ENCODE measurements at regions not wholly inside any gene's neighbourhood (a gene's known extent, or its start where the extent isn't known, plus 50 kb on each side); places are given as distances from the start of the nearest gene placed in this dataset.

DNA sequence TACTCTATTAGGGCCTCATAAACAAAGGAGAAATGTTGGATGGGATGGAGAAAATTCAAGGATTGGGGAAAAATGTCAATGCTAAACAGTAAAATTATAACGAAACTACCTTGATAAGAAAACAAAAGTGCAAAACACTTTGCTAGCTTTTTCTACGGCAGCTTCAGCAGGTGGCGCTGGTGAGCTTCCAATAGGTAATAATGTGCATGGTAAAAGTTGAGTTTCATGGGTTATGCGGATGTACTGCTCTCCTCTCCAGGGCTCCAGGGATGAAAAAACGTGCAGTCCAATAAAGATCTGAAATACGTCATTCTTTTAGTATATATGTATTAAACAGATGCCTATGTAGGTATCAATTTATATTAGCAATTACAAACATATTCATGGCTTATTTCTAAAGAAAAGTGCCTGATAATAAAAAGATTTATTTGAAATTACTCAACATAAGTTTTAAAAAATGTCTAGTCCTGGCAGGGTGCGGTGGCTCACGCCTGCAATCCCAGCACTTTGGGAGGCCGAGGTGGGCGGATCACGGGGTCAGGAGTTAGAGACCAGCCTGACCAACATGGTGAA, 239.6 kb downstream of the GRXCR1 start:
- no peaks in the 10 kb centered on the region for H3K9me3 Mint-ChIP-seq
- H3K27ac Mint-ChIP-seq: peak overlapping the region in 2 of 3 experiments; percentile 9 to 54
- H3K36me3 Mint-ChIP-seq (ENCODE audit: low read depth): no peaks in the 10 kb centered on the region
- H3K4me3 Mint-ChIP-seq: peak overlapping the region in 2 of 3 experiments; percentile 19 to 33
- TF ChIP-seq, protein P1, sequence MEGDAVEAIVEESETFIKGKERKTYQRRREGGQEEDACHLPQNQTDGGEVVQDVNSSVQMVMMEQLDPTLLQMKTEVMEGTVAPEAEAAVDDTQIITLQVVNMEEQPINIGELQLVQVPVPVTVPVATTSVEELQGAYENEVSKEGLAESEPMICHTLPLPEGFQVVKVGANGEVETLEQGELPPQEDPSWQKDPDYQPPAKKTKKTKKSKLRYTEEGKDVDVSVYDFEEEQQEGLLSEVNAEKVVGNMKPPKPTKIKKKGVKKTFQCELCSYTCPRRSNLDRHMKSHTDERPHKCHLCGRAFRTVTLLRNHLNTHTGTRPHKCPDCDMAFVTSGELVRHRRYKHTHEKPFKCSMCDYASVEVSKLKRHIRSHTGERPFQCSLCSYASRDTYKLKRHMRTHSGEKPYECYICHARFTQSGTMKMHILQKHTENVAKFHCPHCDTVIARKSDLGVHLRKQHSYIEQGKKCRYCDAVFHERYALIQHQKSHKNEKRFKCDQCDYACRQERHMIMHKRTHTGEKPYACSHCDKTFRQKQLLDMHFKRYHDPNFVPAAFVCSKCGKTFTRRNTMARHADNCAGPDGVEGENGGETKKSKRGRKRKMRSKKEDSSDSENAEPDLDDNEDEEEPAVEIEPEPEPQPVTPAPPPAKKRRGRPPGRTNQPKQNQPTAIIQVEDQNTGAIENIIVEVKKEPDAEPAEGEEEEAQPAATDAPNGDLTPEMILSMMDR (IDR thresholded peaks at IDR 0.05; ENCODE audit: unreplicated experiment in 3 of 3): peak; percentile 85 to 93 (median 87)
- H3K4me1 Mint-ChIP-seq: no peaks in the 10 kb centered on the region
- no peaks in the 10 kb centered on the region for H3K27me3 Mint-ChIP-seq (ENCODE audit: low read depth)

DNA sequence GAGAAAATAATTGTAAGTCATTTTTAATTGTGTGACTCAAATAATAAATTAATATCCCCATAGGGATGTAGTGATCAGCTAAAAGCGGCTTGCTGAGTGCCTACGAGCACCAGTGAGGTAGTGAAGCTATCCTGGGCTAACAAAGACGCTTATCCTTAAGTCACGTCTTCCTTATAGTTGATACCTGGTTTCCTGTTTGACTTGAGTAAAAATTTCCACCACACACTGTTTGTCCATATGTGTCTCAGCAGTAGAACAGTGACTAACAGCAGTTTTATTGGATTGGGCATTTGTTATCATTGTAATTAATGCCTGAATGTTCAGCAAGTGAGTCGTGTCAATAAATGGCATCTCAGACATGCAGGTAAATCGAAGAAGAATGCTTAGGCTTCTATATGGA, 241.1 kb downstream of the GRXCR1 start:
- Mint-ChIP-seq H3K4me1 (no peaks in the 10 kb centered on the region), H3K4me3 (no peak overlapping the region), H3K9me3 (peaks cover 7% of the 10 kb centered on the region), H3K36me3 (ENCODE audit: low read depth) (no peaks in the 10 kb centered on the region), H3K27me3 (ENCODE audit: low read depth) (no peaks in the 10 kb centered on the region), H3K27ac (no peak overlapping the region)
- TF ChIP-seq, protein P1 (IDR thresholded peaks at IDR 0.05; ENCODE audit: unreplicated experiment in 3 of 3): no peak

DNA sequence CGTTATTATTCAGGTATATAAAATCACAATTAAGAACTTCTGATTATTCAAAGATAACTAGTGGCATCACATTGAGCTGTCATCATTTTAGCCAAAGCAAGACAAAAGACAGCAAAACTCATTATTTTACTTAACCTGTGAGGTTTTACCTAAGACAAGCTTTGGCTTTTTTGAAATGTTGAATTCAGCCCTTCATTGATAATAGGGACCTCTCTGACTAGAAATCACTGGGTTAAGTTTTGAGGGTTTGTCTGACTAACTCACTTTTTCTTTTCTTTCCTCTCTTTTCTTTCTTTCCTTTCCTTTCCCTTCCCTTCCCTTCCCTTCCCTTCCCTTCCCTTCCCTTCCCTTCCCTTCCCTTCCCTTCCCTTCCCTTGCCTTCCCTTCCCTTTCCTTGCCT, 244.2 kb downstream of the GRXCR1 start:
- H3K36me3 Mint-ChIP-seq (ENCODE audit: low read depth): no peaks in the 10 kb centered on the region
- peaks cover 11% of the 10 kb centered on the region for H3K9me3 Mint-ChIP-seq
- H3K4me3 Mint-ChIP-seq: no peak overlapping the region
- H3K27me3 Mint-ChIP-seq (ENCODE audit: low read depth): no peaks in the 10 kb centered on the region
- TF ChIP-seq, protein P1 (IDR thresholded peaks at IDR 0.05; ENCODE audit: unreplicated experiment in 3 of 3): no peak
- no peak overlapping the region for H3K27ac Mint-ChIP-seq
- no peaks in the 10 kb centered on the region for H3K4me1 Mint-ChIP-seq

GRCh38 chr4:43146198-43146597, 253.7 kb downstream of the GRXCR1 start:
- H3K4me1 Mint-ChIP-seq: no peaks in the 10 kb centered on the region
- TF ChIP-seq, protein P1 (IDR thresholded peaks at IDR 0.05; ENCODE audit: unreplicated experiment in 3 of 3): no peak
- no peak overlapping the region for H3K4me3 Mint-ChIP-seq
- H3K27ac Mint-ChIP-seq: no peak overlapping the region
- H3K27me3 Mint-ChIP-seq (ENCODE audit: low read depth): no peaks in the 10 kb centered on the region
- no peaks in the 10 kb centered on the region for H3K36me3 Mint-ChIP-seq (ENCODE audit: low read depth)
- no peaks in the 10 kb centered on the region for H3K9me3 Mint-ChIP-seq

DNA sequence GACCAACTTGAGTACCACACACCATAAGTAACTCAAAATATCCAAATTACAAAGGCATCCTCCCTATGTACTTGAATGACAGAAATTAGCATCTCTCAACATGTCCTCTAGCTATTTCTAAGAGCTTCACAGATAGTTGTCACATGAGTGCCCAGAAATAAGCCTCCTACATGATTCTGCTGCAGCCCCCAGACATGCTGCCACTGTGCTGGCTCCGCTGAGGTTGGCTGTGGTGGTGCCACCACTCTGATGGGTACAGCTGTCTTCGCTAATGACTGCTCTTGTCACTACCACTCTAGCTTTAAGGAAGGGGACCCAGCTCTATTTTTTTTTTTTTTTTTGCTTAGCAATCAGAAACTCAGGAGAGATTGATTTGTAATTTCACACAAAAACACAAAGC, 256.0 kb downstream of the GRXCR1 start:
- TF ChIP-seq, protein P1 (IDR thresholded peaks at IDR 0.05; ENCODE audit: unreplicated experiment in 3 of 3): no peak
- Mint-ChIP-seq H3K36me3 (ENCODE audit: low read depth) (no peaks in the 10 kb centered on the region), H3K9me3 (peaks cover 6% of the 10 kb centered on the region), H3K4me3 (no peak overlapping the region), H3K27ac (no peak overlapping the region), H3K4me1 (no peaks in the 10 kb centered on the region), H3K27me3 (ENCODE audit: low read depth) (no peaks in the 10 kb centered on the region)

GRCh38 chr4:43163101-43163792, 270.7 kb downstream of the GRXCR1 start:
- TF ChIP-seq, protein P1 (IDR thresholded peaks at IDR 0.05; ENCODE audit: unreplicated experiment in 3 of 3): no peak
- H3K4me3 Mint-ChIP-seq: no peak overlapping the region
- no peak overlapping the region for H3K27ac Mint-ChIP-seq
- H3K9me3 Mint-ChIP-seq: no peaks in the 10 kb centered on the region
- H3K36me3 Mint-ChIP-seq (ENCODE audit: low read depth): no peaks in the 10 kb centered on the region
- H3K27me3 Mint-ChIP-seq (ENCODE audit: low read depth): no peaks in the 10 kb centered on the region
- no peaks in the 10 kb centered on the region for H3K4me1 Mint-ChIP-seq
